RWPE2 (cell line): ENCODE measurements at regions not wholly inside any gene's neighbourhood (a gene's known extent, or its start where the extent isn't known, plus 50 kb on each side); places are given as distances from the start of the nearest gene placed in this dataset.
"Not testable (repeated sequence)": the region's sequence is repeated elsewhere in the genome, so short reads cannot be mapped to it uniquely, and the experiment has no call there.

Experiments
- ATAC-seq: fragments of 200-7000 bp; cut with Tn5 transposase; 3 replicates; pipeline ENCODE4 v1.9.1; 2021; ENCODE audit warnings: low read depth
- DNase-seq: peaks from one replicate; pipeline ENCODE4 v3.0.0-alpha.2; 2020; ENCODE audit warnings: low spot score
- H3K27ac ChIP-seq: fragments of 450-650 bp; 2 replicates; pipeline ENCODE4 v1.5.1; 2017; ENCODE audit warnings: mild to moderate bottlenecking; ENCODE audit not compliant: poor library complexity, severe bottlenecking
- H3K27me3 ChIP-seq: fragments of 250-450 bp; sonication (Bioruptor Pico); 2 replicates; pipeline ENCODE4 v1.5.1; 2021; ENCODE audit warnings: mild to moderate bottlenecking, moderate library complexity; ENCODE audit not compliant: insufficient read depth, poor library complexity, severe bottlenecking
- H3K36me3 ChIP-seq: fragments of 250-450 bp; sonication (Bioruptor Pico); 2 replicates; pipeline ENCODE4 v1.5.1; 2020; ENCODE audit warnings: low read depth, mild to moderate bottlenecking, moderate library complexity
- H3K4me1 ChIP-seq: fragments of 250-450 bp; sonication (Bioruptor Pico); 2 replicates; pipeline ENCODE4 v1.5.1; 2021; ENCODE audit warnings: mild to moderate bottlenecking, moderate library complexity; ENCODE audit not compliant: insufficient read depth, poor library complexity, severe bottlenecking
- H3K4me3 ChIP-seq: fragments of 250-450 bp; sonication (Bioruptor Pico); 2 replicates; pipeline ENCODE4 v1.5.1; 2021; ENCODE audit warnings: mild to moderate bottlenecking, moderate library complexity; ENCODE audit not compliant: severe bottlenecking
- H3K9me3 ChIP-seq: fragments of 250-450 bp; sonication (Bioruptor Pico); 2 replicates; pipeline ENCODE4 v1.5.1; 2021; ENCODE audit warnings: mild to moderate bottlenecking, moderate library complexity; ENCODE audit not compliant: severe bottlenecking
- TF ChIP-seq, protein P1 (sequence below): fragments of 450-650 bp; IDR thresholded peaks from one replicate; pipeline ENCODE4 v1.5.1; 2017; ENCODE audit warnings: mild to moderate bottlenecking, moderate library complexity; ENCODE audit not compliant: poor library complexity, severe bottlenecking

DNA sequence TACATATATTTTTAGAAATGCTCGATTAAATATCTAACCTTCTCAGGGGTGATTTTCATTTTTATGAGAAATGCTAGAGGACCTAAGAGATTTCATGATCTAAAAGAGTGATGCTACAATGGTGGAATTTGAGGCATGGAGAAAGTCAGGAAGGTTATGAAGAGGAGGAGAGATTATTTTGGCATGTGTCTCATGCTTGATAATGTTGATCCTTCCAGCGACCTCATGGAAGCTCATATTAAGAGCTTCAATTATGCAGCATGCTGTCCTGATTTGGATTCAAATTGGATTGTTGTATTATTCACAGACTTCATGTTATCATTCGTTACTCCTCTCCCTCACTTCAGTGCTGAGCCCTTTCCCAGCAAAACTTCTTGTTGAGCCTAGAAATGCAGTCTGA is 112.5 kb downstream of the RAP2B start:
- H3K27ac ChIP-seq, result no peak overlapping the region
- ATAC-seq (no peak), DNase-seq (no peak)
- no peaks in the 10 kb centered on the region for H3K9me3 ChIP-seq
- no peaks in the 10 kb centered on the region for H3K27me3 ChIP-seq
- no peaks in the 10 kb centered on the region for H3K36me3 ChIP-seq
- peaks cover 13% of the 10 kb centered on the region for H3K4me1 ChIP-seq
- TF ChIP-seq, protein P1, sequence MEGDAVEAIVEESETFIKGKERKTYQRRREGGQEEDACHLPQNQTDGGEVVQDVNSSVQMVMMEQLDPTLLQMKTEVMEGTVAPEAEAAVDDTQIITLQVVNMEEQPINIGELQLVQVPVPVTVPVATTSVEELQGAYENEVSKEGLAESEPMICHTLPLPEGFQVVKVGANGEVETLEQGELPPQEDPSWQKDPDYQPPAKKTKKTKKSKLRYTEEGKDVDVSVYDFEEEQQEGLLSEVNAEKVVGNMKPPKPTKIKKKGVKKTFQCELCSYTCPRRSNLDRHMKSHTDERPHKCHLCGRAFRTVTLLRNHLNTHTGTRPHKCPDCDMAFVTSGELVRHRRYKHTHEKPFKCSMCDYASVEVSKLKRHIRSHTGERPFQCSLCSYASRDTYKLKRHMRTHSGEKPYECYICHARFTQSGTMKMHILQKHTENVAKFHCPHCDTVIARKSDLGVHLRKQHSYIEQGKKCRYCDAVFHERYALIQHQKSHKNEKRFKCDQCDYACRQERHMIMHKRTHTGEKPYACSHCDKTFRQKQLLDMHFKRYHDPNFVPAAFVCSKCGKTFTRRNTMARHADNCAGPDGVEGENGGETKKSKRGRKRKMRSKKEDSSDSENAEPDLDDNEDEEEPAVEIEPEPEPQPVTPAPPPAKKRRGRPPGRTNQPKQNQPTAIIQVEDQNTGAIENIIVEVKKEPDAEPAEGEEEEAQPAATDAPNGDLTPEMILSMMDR, result no peak
- no peak overlapping the region for H3K4me3 ChIP-seq

- Histone ChIP-seq H3K4me1 (peaks cover 13% of the 10 kb centered on the region), H3K27me3 (no peaks in the 10 kb centered on the region), H3K4me3 (no peak overlapping the region), H3K27ac (no peak overlapping the region), H3K36me3 (no peaks in the 10 kb centered on the region), H3K9me3 (no peaks in the 10 kb centered on the region)
- no peak for ATAC-seq
- no peak for DNase-seq
- TF ChIP-seq, protein P1, result no peak
Observed at GRCh38 chr3:153275514-153275913, 113.5 kb downstream of the RAP2B start.

DNA sequence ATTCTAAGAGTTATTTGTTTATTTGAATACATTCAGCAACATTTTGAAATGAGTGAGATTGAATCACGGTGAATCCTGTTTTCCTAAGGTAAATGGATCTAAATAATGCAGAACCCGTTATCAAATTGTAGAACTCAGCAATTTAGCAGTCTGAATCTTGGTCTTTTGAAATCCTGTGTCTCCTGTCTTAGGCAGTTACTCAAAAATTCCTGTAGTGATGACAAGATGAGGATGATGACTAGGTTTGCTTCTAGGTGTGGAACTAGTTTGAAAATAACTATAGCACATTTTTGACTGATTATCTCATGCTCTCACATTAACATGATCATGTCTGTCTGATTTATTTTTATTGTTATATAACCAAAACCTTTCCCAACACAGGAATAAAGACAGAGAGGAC is 115.0 kb downstream of the RAP2B start:
- H3K9me3 ChIP-seq, result no peaks in the 10 kb centered on the region
- ATAC-seq (peak; percentile 88), DNase-seq (no peak)
- H3K27ac ChIP-seq, result peak overlapping the region; percentile 40
- peaks cover 13% of the 10 kb centered on the region for H3K4me1 ChIP-seq
- TF ChIP-seq, protein P1, result no peak
- H3K4me3 ChIP-seq, result no peak overlapping the region
- H3K36me3 ChIP-seq, result no peaks in the 10 kb centered on the region
- no peaks in the 10 kb centered on the region for H3K27me3 ChIP-seq

- not testable (repeated sequence) for H3K27me3 ChIP-seq, H3K9me3 ChIP-seq, DNase-seq, ATAC-seq, H3K36me3 ChIP-seq, H3K4me3 ChIP-seq, H3K27ac ChIP-seq
- H3K4me1 ChIP-seq, result peaks cover 37% of the 10 kb centered on the region
Observed at GRCh38 chr3:153281236-153281997, 119.4 kb downstream of the RAP2B start.

- Histone ChIP-seq H3K9me3 (no peaks in the 10 kb centered on the region), H3K4me3 (no peak overlapping the region), H3K4me1 (peaks cover 38% of the 10 kb centered on the region), H3K27ac (no peak overlapping the region), H3K36me3 (no peaks in the 10 kb centered on the region), H3K27me3 (no peaks in the 10 kb centered on the region)
- DNase-seq, result no peak
- TF ChIP-seq, protein P1, result no peak
- no peak for ATAC-seq
Observed at GRCh38 chr3:153282355-153282754, 120.3 kb downstream of the RAP2B start.
